ENCODE measurements at regions not wholly inside any gene's neighbourhood (a gene's known extent, or its start where the extent isn't known, plus 50 kb on each side); places are given as distances from the start of the nearest gene placed in this dataset.

- H3K27me3 ChIP-seq (ENCODE audit: control insufficient read depth in 3 of 3, insufficient read depth in 3 of 3, low read depth in 1 of 3, low read length in 3 of 3), result no peaks in the 10 kb centered on the region
- H2BK12ac ChIP-seq (ENCODE audit: low read length), result no peak overlapping the region
- no CpG with 5 or more reads among the region's 1 CpG for WGBS, 2 donors (ENCODE audit: extremely low coverage in 2 of 2, insufficient read length in 2 of 2, insufficient replicate concordance in 1 of 2)
- no peak overlapping the region for H3K14ac ChIP-seq (ENCODE audit: low read length)
- H3K4me3 ChIP-seq (ENCODE audit: low read length in 2 of 2), result no peak overlapping the region
- H3K9me3 ChIP-seq (replicated peaks in 1 of 2; ENCODE audit: control insufficient read depth in 2 of 2, insufficient read depth in 1 of 2, low read depth in 1 of 2, low read length in 2 of 2), result no peaks in the 10 kb centered on the region
- H3K18ac ChIP-seq (ENCODE audit: low read length), result no peak overlapping the region
- H4K91ac ChIP-seq (ENCODE audit: low read depth, low read length, poor library complexity), result no peak overlapping the region
- H4K8ac ChIP-seq (ENCODE audit: low read depth, low read length), result no peak overlapping the region
- H3K79me1 ChIP-seq (ENCODE audit: low read depth, low read length), result no peaks in the 10 kb centered on the region
- no peak overlapping the region for H3K9ac ChIP-seq (ENCODE audit: low read depth, low read length, poor library complexity)
- H2AK5ac ChIP-seq (ENCODE audit: low read depth, low read length), result no peak overlapping the region
- no peak overlapping the region for H3K27ac ChIP-seq (replicated peaks; ENCODE audit: low read length)
- no peak overlapping the region for H2BK5ac ChIP-seq (ENCODE audit: low read length)
- no peak for DNase-seq (ENCODE audit: low spot score)
- no peak overlapping the region for H3K4me2 ChIP-seq (ENCODE audit: insufficient read depth, low read length, poor library complexity, severe bottlenecking)
- H2BK15ac ChIP-seq (ENCODE audit: low read length), result no peak overlapping the region
- H3K4ac ChIP-seq (ENCODE audit: low read length), result no peak overlapping the region
- H3K23ac ChIP-seq (ENCODE audit: low read depth, low read length, poor library complexity), result no peak overlapping the region
- H2BK120ac ChIP-seq (ENCODE audit: low read depth, low read length), result no peak overlapping the region
- no peaks in the 10 kb centered on the region for H3K36me3 ChIP-seq (replicated peaks in 1 of 2; ENCODE audit: control insufficient read depth in 2 of 2, insufficient read depth in 2 of 2, low read length in 2 of 2)
- H3K4me1 ChIP-seq (ENCODE audit: control insufficient read depth in 2 of 2, insufficient read depth in 1 of 2, low read depth in 1 of 2, low read length in 2 of 2), result peaks cover 0 to 3% of the 10 kb centered on the region in 2 donors
- H2AFZ ChIP-seq (ENCODE audit: low read length), result no peak overlapping the region
These were observed 247.1 kb upstream of the UBE2E3 start for GRCh38 chr2:180733330-180733729.

GRCh38 chr2:180732337-180732736 lies 248.1 kb upstream of the UBE2E3 start:
- H4K91ac ChIP-seq (ENCODE audit: low read depth, low read length, poor library complexity), result no peak overlapping the region
- peak overlapping the region; percentile 83 for H3K18ac ChIP-seq (ENCODE audit: low read length)

GRCh38 chr2:180730976-180731375 lies 249.4 kb upstream of the UBE2E3 start:
- Histone ChIP-seq H3K23ac (ENCODE audit: low read depth, low read length, poor library complexity) (no peak overlapping the region), H3K9ac (ENCODE audit: low read depth, low read length, poor library complexity) (no peak overlapping the region), H3K27ac (replicated peaks; ENCODE audit: low read length) (no peak overlapping the region), H3K4me3 (ENCODE audit: low read length in 2 of 2) (no peak overlapping the region), H3K79me1 (ENCODE audit: low read depth, low read length) (no peaks in the 10 kb centered on the region), H3K4me2 (ENCODE audit: insufficient read depth, low read length, poor library complexity, severe bottlenecking) (no peak overlapping the region), H2BK12ac (ENCODE audit: low read length) (no peak overlapping the region), H3K27me3 (ENCODE audit: control insufficient read depth in 3 of 3, insufficient read depth in 3 of 3, low read depth in 1 of 3, low read length in 3 of 3) (no peaks in the 10 kb centered on the region), H3K4ac (ENCODE audit: low read length) (no peak overlapping the region), H2BK5ac (ENCODE audit: low read length) (no peak overlapping the region), H3K9me3 (replicated peaks in 1 of 2; ENCODE audit: control insufficient read depth in 2 of 2, insufficient read depth in 1 of 2, low read depth in 1 of 2, low read length in 2 of 2) (no peaks in the 10 kb centered on the region), H2AFZ (ENCODE audit: low read length) (no peak overlapping the region), H3K36me3 (replicated peaks in 1 of 2; ENCODE audit: control insufficient read depth in 2 of 2, insufficient read depth in 2 of 2, low read length in 2 of 2) (no peaks in the 10 kb centered on the region), H4K8ac (ENCODE audit: low read depth, low read length) (no peak overlapping the region), H3K18ac (ENCODE audit: low read length) (no peak overlapping the region), H3K14ac (ENCODE audit: low read length) (no peak overlapping the region), H2BK15ac (ENCODE audit: low read length) (no peak overlapping the region), H2AK5ac (ENCODE audit: low read depth, low read length) (no peak overlapping the region), H3K4me1 (ENCODE audit: control insufficient read depth in 2 of 2, insufficient read depth in 1 of 2, low read depth in 1 of 2, low read length in 2 of 2) (peaks cover 0 to 3% of the 10 kb centered on the region in 2 donors), H2BK120ac (ENCODE audit: low read depth, low read length) (no peak overlapping the region), H4K91ac (ENCODE audit: low read depth, low read length, poor library complexity) (no peak overlapping the region)
- WGBS, 2 donors (ENCODE audit: extremely low coverage in 2 of 2, insufficient read length in 2 of 2, insufficient replicate concordance in 1 of 2), result no CpG with 5 or more reads among the region's 2 CpGs
- DNase-seq (ENCODE audit: low spot score), result no peak

More at GRCh38 chr2:180732337-180732736, 248.1 kb upstream of the UBE2E3 start:
- H3K14ac ChIP-seq (ENCODE audit: low read length), result no peak overlapping the region
- no peak overlapping the region for H2AK5ac ChIP-seq (ENCODE audit: low read depth, low read length)
- H3K23ac ChIP-seq (ENCODE audit: low read depth, low read length, poor library complexity), result no peak overlapping the region
- H4K8ac ChIP-seq (ENCODE audit: low read depth, low read length), result no peak overlapping the region
- H3K4me1 ChIP-seq (ENCODE audit: control insufficient read depth in 2 of 2, insufficient read depth in 1 of 2, low read depth in 1 of 2, low read length in 2 of 2), result peaks cover 0 to 3% of the 10 kb centered on the region in 2 donors
- no peak overlapping the region for H3K27ac ChIP-seq (replicated peaks; ENCODE audit: low read length)
- no peak overlapping the region for H3K4ac ChIP-seq (ENCODE audit: low read length)
- H3K9ac ChIP-seq (ENCODE audit: low read depth, low read length, poor library complexity), result no peak overlapping the region
- H3K79me1 ChIP-seq (ENCODE audit: low read depth, low read length), result no peaks in the 10 kb centered on the region
- peak overlapping the region; percentile 74 for H2BK15ac ChIP-seq (ENCODE audit: low read length)
- no peak overlapping the region for H2AFZ ChIP-seq (ENCODE audit: low read length)
- H3K9me3 ChIP-seq (replicated peaks in 1 of 2; ENCODE audit: control insufficient read depth in 2 of 2, insufficient read depth in 1 of 2, low read depth in 1 of 2, low read length in 2 of 2), result no peaks in the 10 kb centered on the region
- no peak overlapping the region for H2BK12ac ChIP-seq (ENCODE audit: low read length)
- no peak overlapping the region for H3K4me3 ChIP-seq (ENCODE audit: low read length in 2 of 2)
- H2BK5ac ChIP-seq (ENCODE audit: low read length), result no peak overlapping the region
- H3K4me2 ChIP-seq (ENCODE audit: insufficient read depth, low read length, poor library complexity, severe bottlenecking), result no peak overlapping the region
- H2BK120ac ChIP-seq (ENCODE audit: low read depth, low read length), result peak overlapping the region; percentile 89
- no peak for DNase-seq (ENCODE audit: low spot score)
- no peaks in the 10 kb centered on the region for H3K36me3 ChIP-seq (replicated peaks in 1 of 2; ENCODE audit: control insufficient read depth in 2 of 2, insufficient read depth in 2 of 2, low read length in 2 of 2)
- H3K27me3 ChIP-seq (ENCODE audit: control insufficient read depth in 3 of 3, insufficient read depth in 3 of 3, low read depth in 1 of 3, low read length in 3 of 3), result no peaks in the 10 kb centered on the region
- no CpG with 5 or more reads among the region's 3 CpGs for WGBS, 2 donors (ENCODE audit: extremely low coverage in 2 of 2, insufficient read length in 2 of 2, insufficient replicate concordance in 1 of 2)

DNA sequence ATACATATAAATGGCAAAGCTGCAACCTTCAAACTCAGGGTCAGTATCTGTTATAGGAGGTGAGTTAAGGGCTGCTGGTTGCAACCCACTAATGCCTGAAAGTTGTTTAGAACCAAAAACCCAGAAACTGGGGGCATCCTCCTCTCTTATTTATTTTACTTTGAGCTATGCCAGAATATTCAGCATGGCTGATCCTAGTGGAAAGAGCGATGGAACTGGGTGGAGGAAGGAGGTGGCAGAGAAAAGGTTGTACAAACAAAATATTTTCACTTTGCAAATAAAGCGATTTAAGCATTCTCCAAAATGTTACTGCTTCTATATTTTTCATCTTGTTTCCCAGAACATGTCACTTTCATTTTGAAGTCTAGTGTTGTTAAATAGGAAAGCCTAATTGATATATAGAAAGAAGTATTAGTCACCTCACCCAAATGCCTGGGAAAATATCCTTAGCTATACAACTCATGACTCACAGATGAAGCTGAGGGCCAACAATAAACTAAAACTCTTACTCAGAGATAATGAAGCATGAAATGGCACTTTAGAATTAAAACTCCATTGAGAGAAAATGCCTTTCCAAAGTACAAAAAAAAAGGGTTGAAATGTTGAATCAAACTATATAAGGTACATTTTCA lies 251.4 kb upstream of the UBE2E3 start:
- Histone ChIP-seq H3K27me3 (ENCODE audit: control insufficient read depth in 3 of 3, insufficient read depth in 3 of 3, low read depth in 1 of 3, low read length in 3 of 3) (no peaks in the 10 kb centered on the region), H2BK5ac (ENCODE audit: low read length) (no peak overlapping the region), H4K8ac (ENCODE audit: low read depth, low read length) (no peak overlapping the region), H3K36me3 (replicated peaks in 1 of 2; ENCODE audit: control insufficient read depth in 2 of 2, insufficient read depth in 2 of 2, low read length in 2 of 2) (no peaks in the 10 kb centered on the region), H3K4me3 (ENCODE audit: low read length in 2 of 2) (no peak overlapping the region), H3K18ac (ENCODE audit: low read length) (no peak overlapping the region), H3K79me1 (ENCODE audit: low read depth, low read length) (no peaks in the 10 kb centered on the region), H3K9me3 (replicated peaks in 1 of 2; ENCODE audit: control insufficient read depth in 2 of 2, insufficient read depth in 1 of 2, low read depth in 1 of 2, low read length in 2 of 2) (no peaks in the 10 kb centered on the region), H3K4ac (ENCODE audit: low read length) (no peak overlapping the region), H4K91ac (ENCODE audit: low read depth, low read length, poor library complexity) (no peak overlapping the region), H2AFZ (ENCODE audit: low read length) (no peak overlapping the region), H2BK15ac (ENCODE audit: low read length) (no peak overlapping the region), H3K4me1 (ENCODE audit: control insufficient read depth in 2 of 2, insufficient read depth in 1 of 2, low read depth in 1 of 2, low read length in 2 of 2) (peaks cover 0 to 3% of the 10 kb centered on the region in 2 donors), H2AK5ac (ENCODE audit: low read depth, low read length) (no peak overlapping the region), H2BK12ac (ENCODE audit: low read length) (no peak overlapping the region), H3K23ac (ENCODE audit: low read depth, low read length, poor library complexity) (no peak overlapping the region), H2BK120ac (ENCODE audit: low read depth, low read length) (no peak overlapping the region), H3K4me2 (ENCODE audit: insufficient read depth, low read length, poor library complexity, severe bottlenecking) (no peak overlapping the region), H3K9ac (ENCODE audit: low read depth, low read length, poor library complexity) (no peak overlapping the region), H3K27ac (replicated peaks; ENCODE audit: low read length) (no peak overlapping the region), H3K14ac (ENCODE audit: low read length) (no peak overlapping the region)
- no CpG with 5 or more reads among the region's 2 CpGs for WGBS, 2 donors (ENCODE audit: extremely low coverage in 2 of 2, insufficient read length in 2 of 2, insufficient replicate concordance in 1 of 2)
- DNase-seq (ENCODE audit: low spot score), result no peak

Data from neuronal stem cell (in vitro differentiated cells).